ENCODE measurements at regions not wholly inside any gene's neighbourhood (a gene's known extent, or its start where the extent isn't known, plus 50 kb on each side); places are given as distances from the start of the nearest gene placed in this dataset.

- H3K4me3 Mint-ChIP-seq (ENCODE audit: unreplicated experiment), result no peak overlapping the region
- H3K36me3 Mint-ChIP-seq (ENCODE audit: low read depth, unreplicated experiment), result no peaks in the 10 kb centered on the region
- DNase-seq (ENCODE audit: low spot score), result no peak
- peaks cover 4% of the 10 kb centered on the region for H3K27me3 Mint-ChIP-seq (ENCODE audit: unreplicated experiment)
- TF ChIP-seq CTCF (IDR thresholded peaks at IDR 0.05; ENCODE audit: unreplicated experiment), result no peak
- H3K4me1 Mint-ChIP-seq (ENCODE audit: unreplicated experiment), result no peaks in the 10 kb centered on the region
- H3K9me3 Mint-ChIP-seq (ENCODE audit: unreplicated experiment), result peaks cover 3% of the 10 kb centered on the region
- no peak overlapping the region for H3K27ac Mint-ChIP-seq (ENCODE audit: unreplicated experiment)
These were observed 72.1 kb upstream of the C14orf180 start for GRCh38 chr14:104507443-104507842.

- Mint-ChIP-seq H3K27me3 (ENCODE audit: unreplicated experiment) (peaks cover 2% of the 10 kb centered on the region), H3K36me3 (ENCODE audit: low read depth, unreplicated experiment) (no peaks in the 10 kb centered on the region), H3K4me3 (ENCODE audit: unreplicated experiment) (no peak overlapping the region), H3K27ac (ENCODE audit: unreplicated experiment) (no peak overlapping the region), H3K9me3 (ENCODE audit: unreplicated experiment) (no peaks in the 10 kb centered on the region), H3K4me1 (ENCODE audit: unreplicated experiment) (no peaks in the 10 kb centered on the region)
- no peak for DNase-seq (ENCODE audit: low spot score)
- no peak for TF ChIP-seq CTCF (IDR thresholded peaks at IDR 0.05; ENCODE audit: unreplicated experiment)
These were observed 69.9 kb upstream of the C14orf180 start for GRCh38 chr14:104509673-104510072.

GRCh38 chr14:104510216-104510615, 69.3 kb upstream of the C14orf180 start:
- peaks cover 2% of the 10 kb centered on the region for H3K27me3 Mint-ChIP-seq (ENCODE audit: unreplicated experiment)

GRCh38 chr14:104510794-104511611, 68.6 kb upstream of the C14orf180 start:
- no peaks in the 10 kb centered on the region for H3K9me3 Mint-ChIP-seq (ENCODE audit: unreplicated experiment)
- H3K27me3 Mint-ChIP-seq (ENCODE audit: unreplicated experiment), result peaks cover 2% of the 10 kb centered on the region
- no peaks in the 10 kb centered on the region for H3K4me1 Mint-ChIP-seq (ENCODE audit: unreplicated experiment)
- no peak for DNase-seq (ENCODE audit: low spot score)
- H3K27ac Mint-ChIP-seq (ENCODE audit: unreplicated experiment), result no peak overlapping the region
- no peak overlapping the region for H3K4me3 Mint-ChIP-seq (ENCODE audit: unreplicated experiment)
- no peaks in the 10 kb centered on the region for H3K36me3 Mint-ChIP-seq (ENCODE audit: low read depth, unreplicated experiment)
- TF ChIP-seq CTCF (IDR thresholded peaks at IDR 0.05; ENCODE audit: unreplicated experiment), result no peak

More at GRCh38 chr14:104510216-104510615, 69.3 kb upstream of the C14orf180 start:
- no peaks in the 10 kb centered on the region for H3K9me3 Mint-ChIP-seq (ENCODE audit: unreplicated experiment)
- H3K4me3 Mint-ChIP-seq (ENCODE audit: unreplicated experiment), result no peak overlapping the region
- no peaks in the 10 kb centered on the region for H3K36me3 Mint-ChIP-seq (ENCODE audit: low read depth, unreplicated experiment)
- no peak for DNase-seq (ENCODE audit: low spot score)
- no peak for TF ChIP-seq CTCF (IDR thresholded peaks at IDR 0.05; ENCODE audit: unreplicated experiment)
- H3K27ac Mint-ChIP-seq (ENCODE audit: unreplicated experiment), result no peak overlapping the region
- H3K4me1 Mint-ChIP-seq (ENCODE audit: unreplicated experiment), result no peaks in the 10 kb centered on the region

GRCh38 chr14:104512061-104512460, 67.5 kb upstream of the C14orf180 start:
- no peak for DNase-seq (ENCODE audit: low spot score)
- peaks cover 2% of the 10 kb centered on the region for H3K27me3 Mint-ChIP-seq (ENCODE audit: unreplicated experiment)
- no peak for TF ChIP-seq CTCF (IDR thresholded peaks at IDR 0.05; ENCODE audit: unreplicated experiment)
- H3K9me3 Mint-ChIP-seq (ENCODE audit: unreplicated experiment), result no peaks in the 10 kb centered on the region
- no peaks in the 10 kb centered on the region for H3K36me3 Mint-ChIP-seq (ENCODE audit: low read depth, unreplicated experiment)
- no peak overlapping the region for H3K4me3 Mint-ChIP-seq (ENCODE audit: unreplicated experiment)
- H3K27ac Mint-ChIP-seq (ENCODE audit: unreplicated experiment), result no peak overlapping the region
- no peaks in the 10 kb centered on the region for H3K4me1 Mint-ChIP-seq (ENCODE audit: unreplicated experiment)

All from endothelial cell (in vitro differentiated cells).